ENCODE measurements at regions not wholly inside any gene's neighbourhood (a gene's known extent, or its start where the extent isn't known, plus 50 kb on each side); places are given as distances from the start of the nearest gene placed in this dataset.

DNA sequence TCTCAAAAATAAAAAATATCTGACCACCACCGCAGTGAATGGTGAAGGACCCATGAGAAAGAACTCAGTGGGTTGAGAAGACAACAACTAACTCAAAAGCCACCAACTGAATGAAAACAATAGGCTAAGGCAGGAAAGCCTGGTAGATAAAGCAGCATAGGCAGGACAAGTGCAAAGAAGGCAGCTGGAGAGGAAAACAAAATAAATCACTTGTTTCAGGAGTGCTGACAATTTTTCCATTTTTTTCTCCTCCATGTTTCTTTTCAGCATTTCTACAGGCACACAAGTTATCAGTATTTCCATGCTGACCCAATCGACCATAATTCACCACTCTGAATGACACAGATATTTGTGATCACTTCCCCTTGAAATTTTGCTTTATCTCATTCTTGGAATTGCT is 597.8 kb downstream of the LIG4 start:
- Mint-ChIP-seq H3K27ac (peak overlapping the region in 1 of 3 experiments; percentile 57; a peak in 1 of 7 replicates), H3K4me1 (0 out of 4 replicates have a peak, but pooled peaks cover 0 to 2% of the 10 kb centered on the region in 2 experiments), H3K4me3 (no peak overlapping the region), H3K36me3 (ENCODE audit: insufficient read depth in 1 of 3, low read depth in 3 of 3) (no peaks in the 10 kb centered on the region), H3K9me3 (no peaks in the 10 kb centered on the region), H3K27me3 (ENCODE audit: low read depth) (no peaks in the 10 kb centered on the region; the same call in 1 of the 2 replicates)
- Histone ChIP-seq H3K23me2 (ENCODE audit: insufficient read length, low read depth, low read length, poor library complexity, severe bottlenecking) (no peaks in the 10 kb centered on the region), H3K9me3 (ENCODE audit: control insufficient read depth, low read depth, low read length) (no peaks in the 10 kb centered on the region), H4K8ac (replicated peaks; ENCODE audit: insufficient read length, low read depth, low read length) (no peak overlapping the region), H3K4me1 (ENCODE audit: insufficient read depth, low read length) (no peaks in the 10 kb centered on the region), H3K79me1 (ENCODE audit: insufficient read depth, low read depth, low read length, poor library complexity, severe bottlenecking) (no peaks in the 10 kb centered on the region), H3K27me3 (ENCODE audit: insufficient read depth, low read length) (no peaks in the 10 kb centered on the region), H2AFZ (ENCODE audit: low read length) (no peak overlapping the region), H3K56ac (ENCODE audit: insufficient read length, low read depth, low read length) (no peak overlapping the region), H3T11ph (ENCODE audit: low read length) (no peak overlapping the region), H3K14ac (ENCODE audit: insufficient read depth, low read length) (no peak overlapping the region), H4K20me1 (ENCODE audit: control insufficient read depth, insufficient read depth, insufficient read length) (no peaks in the 10 kb centered on the region), H2BK15ac (ENCODE audit: low read depth, low read length) (no peak overlapping the region), H2BK5ac (ENCODE audit: insufficient read length, low read length) (no peak overlapping the region), H3K18ac (ENCODE audit: insufficient read length, low read depth, low read length) (no peak overlapping the region), H4K91ac (ENCODE audit: insufficient read length, low read depth, low read length) (no peak overlapping the region), H3K9ac (ENCODE audit: extremely low read depth, insufficient read length, low read length) (no peak overlapping the region), H3K27ac (ENCODE audit: insufficient read length, low read depth, low read length) (no peak overlapping the region), H3K4ac (ENCODE audit: low read depth, low read length) (no peak overlapping the region), H4K5ac (ENCODE audit: insufficient read length, low read depth, low read length) (no peak overlapping the region), H2BK120ac (ENCODE audit: low read depth, low read length, poor library complexity, severe bottlenecking) (no peak overlapping the region), H3K79me2 (ENCODE audit: insufficient read depth, low read length) (no peaks in the 10 kb centered on the region), H2BK20ac (ENCODE audit: low read depth, low read length, poor library complexity, severe bottlenecking) (no peak overlapping the region), H3K23ac (ENCODE audit: insufficient read length, low read depth, low read length) (no peak overlapping the region), H2AK5ac (ENCODE audit: insufficient read length, low read length) (no peak overlapping the region), H2BK12ac (ENCODE audit: insufficient read length, low read depth, low read length) (no peak overlapping the region), H3K4me2 (ENCODE audit: insufficient read depth, insufficient read length, low read length) (no peak overlapping the region)
- TF ChIP-seq, protein P1, sequence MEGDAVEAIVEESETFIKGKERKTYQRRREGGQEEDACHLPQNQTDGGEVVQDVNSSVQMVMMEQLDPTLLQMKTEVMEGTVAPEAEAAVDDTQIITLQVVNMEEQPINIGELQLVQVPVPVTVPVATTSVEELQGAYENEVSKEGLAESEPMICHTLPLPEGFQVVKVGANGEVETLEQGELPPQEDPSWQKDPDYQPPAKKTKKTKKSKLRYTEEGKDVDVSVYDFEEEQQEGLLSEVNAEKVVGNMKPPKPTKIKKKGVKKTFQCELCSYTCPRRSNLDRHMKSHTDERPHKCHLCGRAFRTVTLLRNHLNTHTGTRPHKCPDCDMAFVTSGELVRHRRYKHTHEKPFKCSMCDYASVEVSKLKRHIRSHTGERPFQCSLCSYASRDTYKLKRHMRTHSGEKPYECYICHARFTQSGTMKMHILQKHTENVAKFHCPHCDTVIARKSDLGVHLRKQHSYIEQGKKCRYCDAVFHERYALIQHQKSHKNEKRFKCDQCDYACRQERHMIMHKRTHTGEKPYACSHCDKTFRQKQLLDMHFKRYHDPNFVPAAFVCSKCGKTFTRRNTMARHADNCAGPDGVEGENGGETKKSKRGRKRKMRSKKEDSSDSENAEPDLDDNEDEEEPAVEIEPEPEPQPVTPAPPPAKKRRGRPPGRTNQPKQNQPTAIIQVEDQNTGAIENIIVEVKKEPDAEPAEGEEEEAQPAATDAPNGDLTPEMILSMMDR (conservative IDR thresholded peaks at IDR 0.05) = no peak
- no CpG with 5 or more reads among the region's 2 CpGs for WGBS (ENCODE audit: extremely low coverage, insufficient read length, low lambda C conversion rate)
- no peak for DNase-seq

Measured in H9 (cell line).